ENCODE measurements at regions not wholly inside any gene's neighbourhood (a gene's known extent, or its start where the extent isn't known, plus 50 kb on each side); places are given as distances from the start of the nearest gene placed in this dataset.

- ChIA-PET CTCF (ENCODE audit: unreplicated experiment) (no interaction called here), POLR2A (no interaction called here)
- BruUV-seq (replicated peaks), result no TSS peak
- no peak overlapping the region for H2AFZ ChIP-seq (ENCODE audit: low read length)
- H3K36me3 ChIP-seq (ENCODE audit: insufficient read depth, low read length), result no peaks in the 10 kb centered on the region
- TF ChIP-seq, protein P1, sequence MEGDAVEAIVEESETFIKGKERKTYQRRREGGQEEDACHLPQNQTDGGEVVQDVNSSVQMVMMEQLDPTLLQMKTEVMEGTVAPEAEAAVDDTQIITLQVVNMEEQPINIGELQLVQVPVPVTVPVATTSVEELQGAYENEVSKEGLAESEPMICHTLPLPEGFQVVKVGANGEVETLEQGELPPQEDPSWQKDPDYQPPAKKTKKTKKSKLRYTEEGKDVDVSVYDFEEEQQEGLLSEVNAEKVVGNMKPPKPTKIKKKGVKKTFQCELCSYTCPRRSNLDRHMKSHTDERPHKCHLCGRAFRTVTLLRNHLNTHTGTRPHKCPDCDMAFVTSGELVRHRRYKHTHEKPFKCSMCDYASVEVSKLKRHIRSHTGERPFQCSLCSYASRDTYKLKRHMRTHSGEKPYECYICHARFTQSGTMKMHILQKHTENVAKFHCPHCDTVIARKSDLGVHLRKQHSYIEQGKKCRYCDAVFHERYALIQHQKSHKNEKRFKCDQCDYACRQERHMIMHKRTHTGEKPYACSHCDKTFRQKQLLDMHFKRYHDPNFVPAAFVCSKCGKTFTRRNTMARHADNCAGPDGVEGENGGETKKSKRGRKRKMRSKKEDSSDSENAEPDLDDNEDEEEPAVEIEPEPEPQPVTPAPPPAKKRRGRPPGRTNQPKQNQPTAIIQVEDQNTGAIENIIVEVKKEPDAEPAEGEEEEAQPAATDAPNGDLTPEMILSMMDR (conservative IDR thresholded peaks at IDR 0.05; ENCODE audit: low read length), result no peak
- TF ChIP-seq EZH2phosphoT487 (IDR thresholded peaks at IDR 0.05; ENCODE audit: borderline replicate concordance, low read depth, low read length), result no peak
- intact Hi-C loops (cut with micrococcal nuclease; ENCODE audit: unreplicated experiment), result no loop called here
- no peaks in the 10 kb centered on the region for H4K20me1 ChIP-seq (ENCODE audit: insufficient read depth, low read length)
- no peak overlapping the region for H3K4me3 ChIP-seq (ENCODE audit: low read depth, low read length, poor library complexity, severe bottlenecking)
- no peaks in the 10 kb centered on the region for H3K4me1 ChIP-seq (ENCODE audit: insufficient read depth, low read length, poor library complexity, severe bottlenecking)
- H3K27ac ChIP-seq (ENCODE audit: low read depth, low read length, poor library complexity, severe bottlenecking), result no peak overlapping the region
- no peak for DNase-seq (ENCODE audit: low spot score)
- H3K79me2 ChIP-seq (ENCODE audit: insufficient read depth, low read depth, low read length), result no peaks in the 10 kb centered on the region
- no peaks in the 10 kb centered on the region for H3K9me2 ChIP-seq (ENCODE audit: insufficient read depth, low read length)
- 0 out of 2 replicates have a peak, but pooled peaks cover 4% of the 10 kb centered on the region for H3K9me3 ChIP-seq (ENCODE audit: low read length)
- H3K4me2 ChIP-seq (ENCODE audit: low read length), result no peak overlapping the region
Observed at GRCh38 chr9:16236882-16237281, 633.6 kb downstream of the BNC2 start.

- ChIA-PET POLR2A (no interaction called here), CTCF (ENCODE audit: unreplicated experiment) (no interaction called here)
- Histone ChIP-seq H3K4me3 (ENCODE audit: low read depth, low read length, poor library complexity, severe bottlenecking) (no peak overlapping the region), H3K4me2 (ENCODE audit: low read length) (no peak overlapping the region), H3K79me2 (ENCODE audit: insufficient read depth, low read depth, low read length) (no peaks in the 10 kb centered on the region), H3K27ac (ENCODE audit: low read depth, low read length, poor library complexity, severe bottlenecking) (no peak overlapping the region), H3K36me3 (ENCODE audit: insufficient read depth, low read length) (no peaks in the 10 kb centered on the region), H3K9me2 (ENCODE audit: insufficient read depth, low read length) (no peaks in the 10 kb centered on the region), H2AFZ (ENCODE audit: low read length) (no peak overlapping the region), H3K9me3 (ENCODE audit: low read length) (0 out of 2 replicates have a peak, but pooled peaks cover 4% of the 10 kb centered on the region), H3K4me1 (ENCODE audit: insufficient read depth, low read length, poor library complexity, severe bottlenecking) (no peaks in the 10 kb centered on the region), H4K20me1 (ENCODE audit: insufficient read depth, low read length) (no peaks in the 10 kb centered on the region)
- BruUV-seq (replicated peaks), result no TSS peak
- DNase-seq (ENCODE audit: low spot score), result no peak
- intact Hi-C loops (cut with micrococcal nuclease; ENCODE audit: unreplicated experiment), result no loop called here
- TF ChIP-seq, protein P1 (conservative IDR thresholded peaks at IDR 0.05; ENCODE audit: low read length), result no peak
- no peak for TF ChIP-seq EZH2phosphoT487 (IDR thresholded peaks at IDR 0.05; ENCODE audit: borderline replicate concordance, low read depth, low read length)
Observed at GRCh38 chr9:16238623-16239138, 631.8 kb downstream of the BNC2 start.

DNA sequence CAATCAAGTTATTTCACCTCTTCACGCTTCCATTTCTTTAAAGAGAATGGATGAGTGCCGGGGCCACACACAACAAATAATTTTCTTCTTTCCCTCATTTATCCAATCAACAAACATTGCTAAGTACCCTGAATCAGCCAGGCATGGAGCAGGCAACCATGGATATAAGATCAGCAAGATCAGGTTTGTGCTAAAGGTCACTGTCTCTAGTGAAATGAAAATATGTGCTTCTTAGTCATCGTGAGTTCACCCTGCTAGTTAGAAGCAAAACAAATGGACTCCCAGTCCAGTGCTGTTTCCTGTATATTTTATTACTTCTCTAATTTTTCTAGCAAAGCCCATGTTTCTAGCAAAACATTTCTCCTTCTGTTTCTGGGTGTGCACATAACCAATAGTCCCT is 629.2 kb downstream of the BNC2 start:
- no peaks in the 10 kb centered on the region for H3K36me3 ChIP-seq (ENCODE audit: insufficient read depth, low read length)
- no peak for TF ChIP-seq EZH2phosphoT487 (IDR thresholded peaks at IDR 0.05; ENCODE audit: borderline replicate concordance, low read depth, low read length)
- TF ChIP-seq, protein P1 (conservative IDR thresholded peaks at IDR 0.05; ENCODE audit: low read length), result no peak
- H3K27ac ChIP-seq (ENCODE audit: low read depth, low read length, poor library complexity, severe bottlenecking), result no peak overlapping the region
- no TSS peak for BruUV-seq (replicated peaks)
- DNase-seq (ENCODE audit: low spot score), result no peak
- H3K4me3 ChIP-seq (ENCODE audit: low read depth, low read length, poor library complexity, severe bottlenecking), result no peak overlapping the region
- H2AFZ ChIP-seq (ENCODE audit: low read length), result no peak overlapping the region
- no peak overlapping the region for H3K4me2 ChIP-seq (ENCODE audit: low read length)
- ChIA-PET CTCF (ENCODE audit: unreplicated experiment) (no interaction called here), POLR2A (no interaction called here)
- H4K20me1 ChIP-seq (ENCODE audit: insufficient read depth, low read length), result no peaks in the 10 kb centered on the region
- no peaks in the 10 kb centered on the region for H3K9me2 ChIP-seq (ENCODE audit: insufficient read depth, low read length)
- intact Hi-C loops (cut with micrococcal nuclease; ENCODE audit: unreplicated experiment), result no loop called here
- H3K9me3 ChIP-seq (ENCODE audit: low read length), result no peaks in the 10 kb centered on the region
- no peaks in the 10 kb centered on the region for H3K4me1 ChIP-seq (ENCODE audit: insufficient read depth, low read length, poor library complexity, severe bottlenecking)
- no peaks in the 10 kb centered on the region for H3K79me2 ChIP-seq (ENCODE audit: insufficient read depth, low read depth, low read length)
